Endodermal cell (in vitro differentiated cells): ENCODE measurements at regions not wholly inside any gene's neighbourhood (a gene's known extent, or its start where the extent isn't known, plus 50 kb on each side); places are given as distances from the start of the nearest gene placed in this dataset.
A peak's percentile ranks its signal among the peaks of the same experiment; 100 is the strongest.

Source experiments
- DNase-seq: peaks from one replicate; pipeline ENCODE4 v3.0.0-alpha.2; 2017
- H3K27ac ChIP-seq: 2 replicates; pipeline ENCODE4 v1.5.1; 2013; ENCODE audit warnings: mild to moderate bottlenecking, low read depth, low read length, moderate library complexity
- H3K27me3 ChIP-seq: 2 replicates; pipeline ENCODE4 v1.6.1; 2013; ENCODE audit warnings: mild to moderate bottlenecking, low read length, moderate library complexity; ENCODE audit not compliant: insufficient read depth, control insufficient read depth, poor library complexity, severe bottlenecking
- H3K36me3 ChIP-seq: 2 replicates; pipeline ENCODE4 v1.7.0; 2013; ENCODE audit warnings: mild to moderate bottlenecking, low read length, moderate library complexity; ENCODE audit not compliant: control insufficient read depth, insufficient read depth
- H3K4me1 ChIP-seq: one replicate; pipeline ENCODE4 v1.7.0; 2013; ENCODE audit warnings: low read length; ENCODE audit not compliant: control insufficient read depth, insufficient read depth
- H3K4me3 ChIP-seq: 2 replicates; pipeline ENCODE4 v1.5.1; 2013; ENCODE audit warnings: mild to moderate bottlenecking, low read length, moderate library complexity
- H3K9ac ChIP-seq: 2 replicates; pipeline ENCODE4 v1.6.1; 2013; ENCODE audit warnings: mild to moderate bottlenecking, low read length, moderate library complexity; ENCODE audit not compliant: poor library complexity, severe bottlenecking; ENCODE audit errors: extremely low read depth
- H3K9me3 ChIP-seq: 2 replicates; pipeline ENCODE4 v1.6.1; 2013; ENCODE audit warnings: mild to moderate bottlenecking, low read length, moderate library complexity; ENCODE audit not compliant: control insufficient read depth
- H3K27ac Mint-ChIP-seq: 2 replicates; pipeline ENCODE4 v1.8.0; 2020; ENCODE audit warnings: mixed read lengths
- H3K27me3 Mint-ChIP-seq: 2 replicates; pipeline ENCODE4 v1.8.0; 2021; ENCODE audit warnings: mild to moderate bottlenecking, mixed read lengths; ENCODE audit not compliant: insufficient read depth
- H3K36me3 Mint-ChIP-seq: 2 replicates; pipeline ENCODE4 v1.8.0; 2020; ENCODE audit warnings: low read depth, mixed read lengths
- H3K4me1 Mint-ChIP-seq: 2 replicates; pipeline ENCODE4 v1.8.0; 2020; ENCODE audit warnings: mixed read lengths
- H3K4me3 Mint-ChIP-seq: 2 replicates; pipeline ENCODE4 v1.8.0; 2020; ENCODE audit warnings: mild to moderate bottlenecking, moderate library complexity, mixed read lengths
- H3K9me3 Mint-ChIP-seq: 2 replicates; pipeline ENCODE4 v1.8.0; 2020; ENCODE audit warnings: mild to moderate bottlenecking, mixed read lengths
- CTCF ChIP-seq: fragments of 200-600 bp; sonication (generic); conservative IDR thresholded peaks from 2 replicates; pipeline ENCODE4 v1.5.0; 2021; ENCODE audit warnings: antibody characterized with exemption, mild to moderate bottlenecking
- WGBS, 2 experiments: methylation state at CpG; one replicate each; pipeline versions ENCODE4 v1.1.5 to v1.1.7; 2013; ENCODE audit warnings: missing lambda C conversion rate in 2 of 2, mixed read lengths in 1 of 2; ENCODE audit not compliant: insufficient coverage in 1 of 2, insufficient read length in 1 of 2; 5-methylcytosine and 5-hydroxymethylcytosine counted together

DNA sequence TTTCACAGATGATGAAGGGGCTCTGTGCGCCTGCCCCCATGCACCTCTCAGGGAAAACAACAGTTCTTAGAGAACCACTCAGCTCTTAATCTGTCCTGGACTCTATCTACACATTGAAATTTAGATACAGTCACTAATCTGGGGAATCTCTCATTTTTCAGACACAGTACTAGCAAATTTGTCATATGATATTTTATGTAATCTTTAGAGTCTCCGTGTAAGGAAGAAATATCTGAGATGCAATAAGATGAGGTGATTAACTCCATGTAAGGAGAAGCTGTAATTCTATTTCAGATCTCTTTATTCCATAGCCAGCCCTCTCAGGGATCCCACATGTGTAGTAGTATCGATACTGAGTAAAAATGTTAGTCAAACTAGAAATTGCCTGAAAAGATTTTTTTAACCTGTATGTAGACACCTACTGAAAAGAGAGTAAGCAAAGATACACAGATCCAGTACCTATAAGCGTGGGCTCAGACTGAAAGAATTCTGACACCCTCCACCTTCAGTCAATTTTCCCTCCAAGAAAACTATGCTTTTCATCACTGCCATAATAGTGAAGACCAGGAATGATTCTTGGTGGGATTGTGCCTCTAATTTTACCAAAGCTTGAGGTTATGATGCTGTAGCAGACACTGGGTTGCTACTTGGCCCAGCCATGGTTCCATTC lies 279.6 kb upstream of the TMEM161B start:
- Histone ChIP-seq H3K27ac (no peak overlapping the region), H3K9ac (no peak overlapping the region), H3K4me1 (no peaks in the 10 kb centered on the region), H3K4me3 (no peak overlapping the region), H3K9me3 (no peaks in the 10 kb centered on the region), H3K27me3 (no peaks in the 10 kb centered on the region), H3K36me3 (no peaks in the 10 kb centered on the region)
- 94 to 100% methylated on average over 3 to 4 of the region's 4 CpGs for WGBS, 2 experiments
- DNase-seq: no peak
- no peak for TF ChIP-seq CTCF
- H3K4me3 Mint-ChIP-seq: no peak overlapping the region
- peaks cover 11% of the 10 kb centered on the region for H3K4me1 Mint-ChIP-seq
- peaks cover 1% of the 10 kb centered on the region for H3K27me3 Mint-ChIP-seq
- no peak overlapping the region for H3K27ac Mint-ChIP-seq
- no peaks in the 10 kb centered on the region for H3K9me3 Mint-ChIP-seq
- no peaks in the 10 kb centered on the region for H3K36me3 Mint-ChIP-seq

GRCh38 chr5:88545338-88545737 lies 276.7 kb upstream of the TMEM161B start:
- Histone ChIP-seq H3K4me3 (no peak overlapping the region), H3K36me3 (no peaks in the 10 kb centered on the region), H3K9me3 (no peaks in the 10 kb centered on the region), H3K9ac (no peak overlapping the region), H3K27ac (peak overlapping the region; percentile 80), H3K27me3 (no peaks in the 10 kb centered on the region), H3K4me1 (no peaks in the 10 kb centered on the region)
- no peaks in the 10 kb centered on the region for H3K36me3 Mint-ChIP-seq
- no peaks in the 10 kb centered on the region for H3K9me3 Mint-ChIP-seq
- no peaks in the 10 kb centered on the region for H3K4me1 Mint-ChIP-seq
- DNase-seq: no peak
- no peak overlapping the region for H3K4me3 Mint-ChIP-seq
- TF ChIP-seq CTCF: no peak
- no peak overlapping the region for H3K27ac Mint-ChIP-seq
- peaks cover 3% of the 10 kb centered on the region for H3K27me3 Mint-ChIP-seq

- Histone ChIP-seq H3K9me3 (no peaks in the 10 kb centered on the region), H3K4me3 (no peak overlapping the region), H3K36me3 (no peaks in the 10 kb centered on the region), H3K27me3 (no peaks in the 10 kb centered on the region), H3K9ac (no peak overlapping the region), H3K27ac (peak overlapping the region; percentile 80), H3K4me1 (no peaks in the 10 kb centered on the region)
- no peak overlapping the region for H3K27ac Mint-ChIP-seq
- H3K4me3 Mint-ChIP-seq: no peak overlapping the region
- TF ChIP-seq CTCF: no peak
- H3K27me3 Mint-ChIP-seq: peaks cover 6% of the 10 kb centered on the region
- H3K4me1 Mint-ChIP-seq: peaks cover 3% of the 10 kb centered on the region
- 91 to 93% methylated on average over 2 to 3 of the region's 3 CpGs for WGBS, 2 experiments
- H3K9me3 Mint-ChIP-seq: no peaks in the 10 kb centered on the region
- no peaks in the 10 kb centered on the region for H3K36me3 Mint-ChIP-seq
- no peak for DNase-seq
Observed at GRCh38 chr5:88544671-88545070, 276.0 kb upstream of the TMEM161B start.
